ENCODE measurements at regions not wholly inside any gene's neighbourhood (a gene's known extent, or its start where the extent isn't known, plus 50 kb on each side); places are given as distances from the start of the nearest gene placed in this dataset.
A peak's percentile ranks its signal among the peaks of the same experiment; 100 is the strongest.
"Not testable (repeated sequence)": the region's sequence is repeated elsewhere in the genome, so short reads cannot be mapped to it uniquely, and the experiment has no call there.

GRCh38 chr4:37555322-37555721 is 130.9 kb downstream of the RELL1 start:
- no peak for DNase-seq (ENCODE audit: low read depth, low spot score)
- in situ Hi-C loops (cut with HindIII; ENCODE audit: low sequenced_read_pairs), result no loop called here
- no peak overlapping the region for H3K4me3 ChIP-seq (ENCODE audit: low read depth, low read length)
- no peak for TF ChIP-seq CTCF (IDR thresholded peaks at IDR 0.05; ENCODE audit: low read depth, low read length)

GRCh38 chr4:37549866-37550265 is 136.3 kb downstream of the RELL1 start:
- DNase-seq (ENCODE audit: low read depth, low spot score); in situ Hi-C loops (cut with HindIII; ENCODE audit: low sequenced_read_pairs): not testable (repeated sequence)

GRCh38 chr4:37549041-37549440 is 137.1 kb downstream of the RELL1 start:
- in situ Hi-C loops (cut with HindIII; ENCODE audit: low sequenced_read_pairs), result no loop called here
- no peak overlapping the region for H3K4me3 ChIP-seq (ENCODE audit: low read depth, low read length)
- TF ChIP-seq CTCF (IDR thresholded peaks at IDR 0.05; ENCODE audit: low read depth, low read length), result no peak
- peak; percentile 72 for DNase-seq (ENCODE audit: low read depth, low spot score)

More at GRCh38 chr4:37549866-37550265, 136.3 kb downstream of the RELL1 start:
- not testable (repeated sequence) for H3K4me3 ChIP-seq (ENCODE audit: low read depth, low read length)

- in situ Hi-C loops (cut with HindIII; ENCODE audit: low sequenced_read_pairs), result no loop called here
- no peak for TF ChIP-seq CTCF (IDR thresholded peaks at IDR 0.05; ENCODE audit: low read depth, low read length)
- no peak for DNase-seq (ENCODE audit: low read depth, low spot score)
- no peak overlapping the region for H3K4me3 ChIP-seq (ENCODE audit: low read depth, low read length)
These were observed 139.6 kb downstream of the RELL1 start for GRCh38 chr4:37546586-37546985.

- H3K4me3 ChIP-seq (ENCODE audit: low read depth, low read length), result no peak overlapping the region
- in situ Hi-C loops (cut with HindIII; ENCODE audit: low sequenced_read_pairs), result no loop called here
- no peak for TF ChIP-seq CTCF (IDR thresholded peaks at IDR 0.05; ENCODE audit: low read depth, low read length)
- DNase-seq (ENCODE audit: low read depth, low spot score), result no peak
These were observed 143.5 kb downstream of the RELL1 start for GRCh38 chr4:37542706-37543105.

GRCh38 chr4:37541956-37542355 is 144.2 kb downstream of the RELL1 start:
- no peak for DNase-seq (ENCODE audit: low read depth, low spot score)
- TF ChIP-seq CTCF (IDR thresholded peaks at IDR 0.05; ENCODE audit: low read depth, low read length), result no peak
- no peak overlapping the region for H3K4me3 ChIP-seq (ENCODE audit: low read depth, low read length)
- in situ Hi-C loops (cut with HindIII; ENCODE audit: low sequenced_read_pairs), result no loop called here

- in situ Hi-C loops (cut with HindIII; ENCODE audit: low sequenced_read_pairs), result no loop called here
- no peak for TF ChIP-seq CTCF (IDR thresholded peaks at IDR 0.05; ENCODE audit: low read depth, low read length)
- peak; percentile 34 for DNase-seq (ENCODE audit: low read depth, low spot score)
- no peak overlapping the region for H3K4me3 ChIP-seq (ENCODE audit: low read depth, low read length)
These were observed 145.7 kb downstream of the RELL1 start for GRCh38 chr4:37540486-37540885.

Data from astrocyte of the spinal cord (primary cell).